Mucosa of descending colon (tissue), 3 donors: ENCODE measurements at regions not wholly inside any gene's neighbourhood (a gene's known extent, or its start where the extent isn't known, plus 50 kb on each side); places are given as distances from the start of the nearest gene placed in this dataset.
"Not testable (repeated sequence)": the region's sequence is repeated elsewhere in the genome, so short reads cannot be mapped to it uniquely, and the experiment has no call there.

Experiments used
- ATAC-seq: fragments of 200-7000 bp; cut with Tn5 transposase; one replicate; pipeline ENCODE4 v1.9.1; 2020; ENCODE audit warnings: mild to moderate bottlenecking, moderate library complexity
- DNase-seq, 3 donors: peaks; one replicate each; pipeline ENCODE4 v3.0.0-alpha.2; 2020
- H3K36me3 ChIP-seq: fragments of 200-600 bp; one replicate; pipeline ENCODE4 v1.8.0; 2021; ENCODE audit warnings: low read depth, mild to moderate bottlenecking
- H3K4me1 ChIP-seq: fragments of 200-600 bp; one replicate; pipeline ENCODE4 v1.8.0; 2021; ENCODE audit warnings: low read depth, mild to moderate bottlenecking
- H3K4me3 ChIP-seq: fragments of 200-600 bp; one replicate; pipeline ENCODE4 v1.8.0; 2021; ENCODE audit warnings: mild to moderate bottlenecking
- H3K9me3 ChIP-seq: fragments of 200-600 bp; one replicate; pipeline ENCODE4 v1.8.0; 2021; ENCODE audit warnings: mild to moderate bottlenecking
- CTCF ChIP-seq: fragments of 200-600 bp; IDR thresholded peaks from one replicate; pipeline ENCODE4 v1.8.0; 2022; ENCODE audit warnings: antibody characterized with exemption, mild to moderate bottlenecking
- intact Hi-C, 2 donors: fragments of 100-400 bp; cut with DNase I in 1 of 2; cut with micrococcal nuclease in 1 of 2; formaldehyde crosslinking; loops; one replicate each; pipeline versions ENCODE4 v1.11.0 to v1.11.1; 2022; cut with DNase I, micrococcal nuclease
- donor health status: DM: no; HTN: no; CAD: no; lungs with moderate emphysema.
- donor health status: DM: no; HTN: no; CAD: no.
- donor health status: DM: no; HTN: yes; CAD: no.

- ATAC-seq (no peak), DNase-seq (no peak)
- no peaks in the 10 kb centered on the region for H3K9me3 ChIP-seq
- TF ChIP-seq CTCF: no peak
- intact Hi-C loops: no loop called here
- H3K4me3 ChIP-seq: no peak overlapping the region
- no peaks in the 10 kb centered on the region for H3K36me3 ChIP-seq
- H3K4me1 ChIP-seq: no peaks in the 10 kb centered on the region
These were observed 74.7 kb downstream of the BTBD3 start for GRCh38 chr20:11992426-11992825.

- DNase-seq (no peak), ATAC-seq (no peak)
- Histone ChIP-seq H3K9me3 (no peaks in the 10 kb centered on the region), H3K4me1 (no peaks in the 10 kb centered on the region), H3K4me3 (no peak overlapping the region), H3K36me3 (no peaks in the 10 kb centered on the region)
- intact Hi-C loops: no loop called here
- TF ChIP-seq CTCF: no peak
These were observed 76.3 kb downstream of the BTBD3 start for GRCh38 chr20:11993886-11994461.

GRCh38 chr20:11995805-11996567 lies 78.3 kb downstream of the BTBD3 start:
- H3K4me1 ChIP-seq: no peaks in the 10 kb centered on the region
- TF ChIP-seq CTCF: no peak
- peak; percentile 64 for ATAC-seq
- no peak overlapping the region for H3K4me3 ChIP-seq
- no peaks in the 10 kb centered on the region for H3K9me3 ChIP-seq
- no peak for DNase-seq
- intact Hi-C loops: no loop called here
- no peaks in the 10 kb centered on the region for H3K36me3 ChIP-seq

- intact Hi-C loops, H3K4me1 ChIP-seq, H3K9me3 ChIP-seq, H3K4me3 ChIP-seq, ATAC-seq, DNase-seq, H3K36me3 ChIP-seq: not testable (repeated sequence)
These were observed 87.1 kb downstream of the BTBD3 start for GRCh38 chr20:12004776-12005175.

GRCh38 chr20:12012241-12013222 lies 94.8 kb downstream of the BTBD3 start:
- peak in 1 of 3 donors; percentile 77 for DNase-seq
- H3K4me1 ChIP-seq: no peaks in the 10 kb centered on the region
- no peak overlapping the region for H3K4me3 ChIP-seq
- intact Hi-C loops: no loop called here
- TF ChIP-seq CTCF: peak; percentile 64
- no peaks in the 10 kb centered on the region for H3K36me3 ChIP-seq
- peak; percentile 97 for ATAC-seq
- no peaks in the 10 kb centered on the region for H3K9me3 ChIP-seq
